K562 (cell line): ENCODE measurements at regions not wholly inside any gene's neighbourhood (a gene's known extent, or its start where the extent isn't known, plus 50 kb on each side); places are given as distances from the start of the nearest gene placed in this dataset.

ENCODE experiments used
- ATAC-seq: fragments of 200-7000 bp; cut with Tn5 transposase; 3 replicates; pipeline ENCODE4 v1.9.1; 2020; ENCODE audit warnings: moderate library complexity
- BruUV-seq: library from RNA; stranded (reverse); fragments of 400-500 nt; replicated peaks from 2 replicates; lab custom pipeline; 2021; lab: Mats Ljungman, UMichigan
- CTCF ChIA-PET: fragments of 300-600 bp; formaldehyde crosslinking; extraction: SDS; loops from one replicate; lab custom pipeline; 2021; ENCODE audit warnings: low intra/inter-chr PET ratio; lab: Yijun Ruan, JAX
- POLR2A ChIA-PET: fragments of 300-600, 350-650 bp; sonication (Branson Sonifier 250); formaldehyde crosslinking; extraction: SDS; loops from one replicate; lab custom pipeline; 2021; ENCODE audit warnings: antibody characterized with exemption, inconsistent platforms; lab: Yijun Ruan, JAX
- DNase-seq, 4 experiments: peaks; one replicate each; pipeline versions ENCODE4 v3.0.0 to v3.0.0-alpha.2; 2011 to 2018; ENCODE audit warnings: low spot score in 3 of 4, mixed read lengths in 3 of 4; ENCODE audit errors: extremely low read depth in 1 of 4
- FAIRE-seq: peaks from 2 replicates; lab custom pipeline; 2011; peaks lifted over from hg19 to GRCh38; lab: Jason Lieb, UNC
- H2AFZ ChIP-seq: 2 replicates; pipeline ENCODE4 v1.6.0; 2011; ENCODE audit warnings: low read depth, low read length, control low read depth, inconsistent platforms
- H3K27ac ChIP-seq: fragments of 200-600 bp; 3 replicates; pipeline ENCODE4 v1.8.0; 2011; ENCODE audit warnings: low read depth, mild to moderate bottlenecking, control low read depth, inconsistent platforms, low read length, moderate library complexity, mixed read lengths; ENCODE audit errors: extremely low read depth
- H3K27me3 ChIP-seq, 2 experiments: fragments of 300-600 bp in 1 of 2; 2 replicates in 1 of 2; 3 replicates in 1 of 2; pipeline versions ENCODE4 v1.6.0 to v1.8.0; 2011; ENCODE audit warnings: inconsistent platforms in 2 of 2, low read length in 2 of 2, mild to moderate bottlenecking in 1 of 2, mixed read lengths in 1 of 2, moderate library complexity in 1 of 2; ENCODE audit not compliant: control insufficient read depth in 2 of 2, insufficient read depth in 2 of 2
- H3K36me3 ChIP-seq: fragments of 300-600 bp; 3 replicates; pipeline ENCODE4 v1.8.0; 2011; ENCODE audit warnings: mild to moderate bottlenecking, low read length, inconsistent platforms; ENCODE audit not compliant: control insufficient read depth, insufficient read depth
- H3K4me1 ChIP-seq, 2 experiments: fragments of 200-600 bp in 1 of 2; replicated peaks in 1 of 2; 2 replicates in 1 of 2; 3 replicates in 1 of 2; pipeline versions ENCODE4 v1.5.1 to v1.8.0; 2011; ENCODE audit warnings: inconsistent platforms in 2 of 2, low read length in 2 of 2, mild to moderate bottlenecking in 1 of 2, mixed read lengths in 1 of 2, moderate library complexity in 1 of 2; ENCODE audit not compliant: control insufficient read depth in 2 of 2, insufficient read depth in 2 of 2
- H3K4me2 ChIP-seq: 2 replicates; pipeline ENCODE4 v1.6.1; 2011; ENCODE audit warnings: low read length, control low read depth, inconsistent platforms, mixed read lengths; ENCODE audit not compliant: insufficient read depth
- H3K4me3 ChIP-seq: fragments of 200-600 bp; sonication (generic), shearing (Covaris generic); 2 replicates; pipeline ENCODE4 v1.5.1; 2016; ENCODE audit warnings: control low read depth, inconsistent platforms
- H3K79me2 ChIP-seq: fragments of 200-600 bp; 3 replicates; pipeline ENCODE4 v1.8.0; 2011; ENCODE audit warnings: low read length, inconsistent platforms; ENCODE audit not compliant: control insufficient read depth, insufficient read depth
- H3K9ac ChIP-seq, 2 experiments: 2 replicates each; pipeline versions ENCODE4 v1.6.0 to v1.6.1; 2011; ENCODE audit warnings: low read depth in 2 of 2, low read length in 2 of 2, control low read depth in 1 of 2, inconsistent platforms in 1 of 2, mild to moderate bottlenecking in 1 of 2, mixed read lengths in 1 of 2; ENCODE audit not compliant: insufficient read depth in 1 of 2
- H3K9me1 ChIP-seq: one replicate; pipeline ENCODE4 v1.6.0; 2011; ENCODE audit warnings: inconsistent platforms, mild to moderate bottlenecking, low read length, moderate library complexity; ENCODE audit not compliant: control insufficient read depth, insufficient read depth
- H3K9me3 ChIP-seq: replicated peaks from 2 replicates; pipeline ENCODE4 v1.5.1; 2011; ENCODE audit warnings: low read depth, low read length, inconsistent platforms; ENCODE audit not compliant: control insufficient read depth, insufficient read depth
- H4K20me1 ChIP-seq: replicated peaks from 2 replicates; pipeline ENCODE4 v1.6.1; 2011; ENCODE audit warnings: low read length, inconsistent platforms, mixed read lengths; ENCODE audit not compliant: control insufficient read depth, insufficient read depth
- ARHGAP35 ChIP-seq: fragments of 450-650 bp; IDR thresholded peaks from 2 replicates; pipeline ENCODE4 v1.6.1; 2018; ENCODE audit not compliant: partially characterized antibody
- CEBPG ChIP-seq, 3 experiments: fragments of 200-800 bp in 1 of 3; sonication (Bioruptor generic) in 1 of 3; sonication (generic) in 1 of 3; formaldehyde crosslinking in 1 of 3; IDR thresholded peaks in 2 of 3; conservative IDR thresholded peaks in 1 of 3; 2 replicates each; pipeline versions ENCODE4 v1.6.1 to v1.8.0; 2016 to 2022; ENCODE audit warnings: missing compliant biosample characterization in 2 of 3, missing genetic modification characterization in 2 of 3, mild to moderate bottlenecking in 1 of 3, missing genetic modification reagents in 1 of 3
- CREM ChIP-seq: IDR thresholded peaks from 2 replicates; pipeline ENCODE4 v1.6.1; 2014; ENCODE audit warnings: antibody characterized with exemption, low read depth
- E2F3 ChIP-seq: fragments of 250-450 bp; sonication (Bioruptor Pico); IDR thresholded peaks from 2 replicates; pipeline ENCODE4 v1.4.0; 2020; ENCODE audit warnings: mild to moderate bottlenecking
- ERF ChIP-seq: fragments of 450-650 bp; formaldehyde crosslinking; IDR thresholded peaks from 2 replicates; pipeline ENCODE4 v1.4.0; 2020; ENCODE audit warnings: mild to moderate bottlenecking, mixed read lengths
- NFE2 ChIP-seq: IDR thresholded peaks from 2 replicates; pipeline ENCODE4 v1.6.1; 2014; ENCODE audit warnings: antibody characterized with exemption, low read depth
- PCBP2 ChIP-seq: fragments of 200-400 bp; formaldehyde crosslinking; IDR thresholded peaks from 2 replicates; pipeline ENCODE4 v1.6.1; 2018; ENCODE audit warnings: low read length, low read depth, mild to moderate bottlenecking, moderate library complexity; ENCODE audit not compliant: poor library complexity, severe bottlenecking
- SLC30A9 ChIP-seq: fragments of 250-450 bp; sonication (Bioruptor Pico); IDR thresholded peaks from 2 replicates; pipeline ENCODE4 v1.8.0; 2022; ENCODE audit warnings: mild to moderate bottlenecking, moderate library complexity
- SMARCA5 ChIP-seq: fragments of 450-650 bp; IDR thresholded peaks from 2 replicates; pipeline ENCODE4 v1.6.1; 2016
- SRF ChIP-seq, 2 experiments: fragments of 250-450, 450-650 bp in 1 of 2; sonication (Bioruptor Pico) in 1 of 2; sonication (generic) in 1 of 2; formaldehyde crosslinking; IDR thresholded peaks; 2 replicates each; pipeline versions ENCODE4 v1.5.0 to v1.5.1; 2020 to 2022; ENCODE audit warnings: mild to moderate bottlenecking in 1 of 2, missing genetic modification reagents in 1 of 2
- TCF7L2 ChIP-seq: fragments of 150-350 bp; IDR thresholded peaks from 2 replicates; pipeline ENCODE4 v1.6.1; 2016; ENCODE audit warnings: low read depth, mild to moderate bottlenecking, low read length, moderate library complexity
- ZFP30 ChIP-seq: fragments of 250-450 bp; sonication (Bioruptor Pico); IDR thresholded peaks from 2 replicates; pipeline ENCODE4 v1.8.0; 2022; ENCODE audit warnings: moderate library complexity, mild to moderate bottlenecking, inconsistent platforms, borderline replicate concordance
- ZNF174 ChIP-seq: fragments of 250-450 bp; sonication (Bioruptor Pico); IDR thresholded peaks from 2 replicates; pipeline ENCODE4 v1.4.0; 2020; ENCODE audit warnings: mild to moderate bottlenecking
- ZNF436 ChIP-seq: fragments of 250-450, 450-650 bp; sonication (Bioruptor Pico); formaldehyde crosslinking; IDR thresholded peaks from 2 replicates; pipeline ENCODE4 v1.7.0; 2020; ENCODE audit warnings: mild to moderate bottlenecking
- WGBS: fragments of 100-300 bp; shearing (Covaris generic); methylation state at CpG from one replicate; pipeline ENCODE4 v1.1.6; 2016; ENCODE audit warnings: low coverage, mixed read lengths; ENCODE audit not compliant: insufficient coverage; ENCODE audit errors: missing lambda C conversion rate; 5-methylcytosine and 5-hydroxymethylcytosine counted together
- in situ Hi-C: fragments of 300-500 bp; cut with MboI; formaldehyde crosslinking; loops from 4 replicates; pipeline ENCODE4 v1.15.0; 2018; ENCODE audit warnings: inconsistent platforms, mixed read lengths
- intact Hi-C: fragments of 100-400 bp; cut with micrococcal nuclease; formaldehyde crosslinking; loops from 2 replicates; pipeline ENCODE4 v1.14.2; 2022
- TF ChIP-seq, protein P1 (sequence below), 2 experiments: fragments of 450-650 bp in 1 of 2; sonication (generic) in 1 of 2; formaldehyde crosslinking; conservative IDR thresholded peaks; 2 replicates each; pipeline versions ENCODE4 v1.4.0 to v1.8.1; 2020 to 2022; ENCODE audit warnings: mild to moderate bottlenecking in 1 of 2, missing genetic modification reagents in 1 of 2
- TF ChIP-seq, protein P2 (sequence below): conservative IDR thresholded peaks from 2 replicates; pipeline ENCODE4 v1.6.1; 2011; ENCODE audit warnings: low read depth, mild to moderate bottlenecking, low read length; ENCODE audit not compliant: control insufficient read depth

DNA sequence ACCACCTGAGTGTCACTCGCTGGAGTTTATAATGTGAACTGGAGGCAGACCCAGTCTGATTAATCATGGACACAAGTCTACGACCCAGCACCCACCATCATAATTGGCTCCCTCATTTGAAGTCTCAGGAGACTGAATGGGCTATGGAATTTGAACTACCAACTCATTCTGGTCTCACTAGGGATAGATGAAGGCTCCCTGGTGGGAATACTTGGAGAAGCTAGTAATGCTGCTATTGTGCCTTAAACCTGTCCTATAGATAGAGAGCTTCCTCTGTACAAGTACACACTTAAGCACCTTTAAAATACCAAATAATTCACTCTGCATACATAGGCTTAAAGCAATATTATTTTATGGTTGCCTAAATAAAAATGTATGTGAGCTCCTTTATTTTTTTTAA lies 90.8 kb upstream of the SMARCAD1 start:
- Histone ChIP-seq H3K36me3 (no peaks in the 10 kb centered on the region), H3K9me3 (no peaks in the 10 kb centered on the region), H3K79me2 (no peaks in the 10 kb centered on the region), H2AFZ (no peak overlapping the region), H3K27me3 (no peaks in the 10 kb centered on the region), H3K9ac (no peak overlapping the region), H3K4me3 (no peak overlapping the region), H3K27ac (no peak overlapping the region)
- intact Hi-C loops (no loop called here), in situ Hi-C loops (no loop called here)
- FAIRE-seq: no peak
- no peak for ATAC-seq
- BruUV-seq: no TSS peak
- POLR2A ChIA-PET: no interaction called here
- CTCF ChIA-PET: no interaction called here
- TF ChIP-seq, protein P1, sequence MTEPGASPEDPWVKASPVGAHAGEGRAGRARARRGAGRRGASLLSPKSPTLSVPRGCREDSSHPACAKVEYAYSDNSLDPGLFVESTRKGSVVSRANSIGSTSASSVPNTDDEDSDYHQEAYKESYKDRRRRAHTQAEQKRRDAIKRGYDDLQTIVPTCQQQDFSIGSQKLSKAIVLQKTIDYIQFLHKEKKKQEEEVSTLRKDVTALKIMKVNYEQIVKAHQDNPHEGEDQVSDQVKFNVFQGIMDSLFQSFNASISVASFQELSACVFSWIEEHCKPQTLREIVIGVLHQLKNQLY (CRISPR knock-in tag; conservative IDR thresholded peaks at IDR 0.05): no peak
- TF ChIP-seq CEBPG (CRISPR knock-in tag; IDR thresholded peaks at IDR 0.05) (no peak), CEBPG (tag; conservative IDR thresholded peaks at IDR 0.05 in 1 of 2, IDR thresholded peaks at IDR 0.05 in 1 of 2) (no peak), ARHGAP35 (no peak), NFE2 (no peak), ZFP30 (CRISPR knock-in tag) (no peak), PCBP2 (no peak), E2F3 (CRISPR knock-in tag) (no peak), CREM (no peak), ERF (CRISPR knock-in tag) (no peak), SMARCA5 (no peak), SRF (CRISPR knock-in tag; IDR thresholded peaks at IDR 0.05) (no peak), ZNF174 (CRISPR knock-in tag) (no peak), SLC30A9 (CRISPR knock-in tag) (no peak), ZNF436 (CRISPR knock-in tag) (no peak), TCF7L2 (no peak)
- TF ChIP-seq, protein P2, sequence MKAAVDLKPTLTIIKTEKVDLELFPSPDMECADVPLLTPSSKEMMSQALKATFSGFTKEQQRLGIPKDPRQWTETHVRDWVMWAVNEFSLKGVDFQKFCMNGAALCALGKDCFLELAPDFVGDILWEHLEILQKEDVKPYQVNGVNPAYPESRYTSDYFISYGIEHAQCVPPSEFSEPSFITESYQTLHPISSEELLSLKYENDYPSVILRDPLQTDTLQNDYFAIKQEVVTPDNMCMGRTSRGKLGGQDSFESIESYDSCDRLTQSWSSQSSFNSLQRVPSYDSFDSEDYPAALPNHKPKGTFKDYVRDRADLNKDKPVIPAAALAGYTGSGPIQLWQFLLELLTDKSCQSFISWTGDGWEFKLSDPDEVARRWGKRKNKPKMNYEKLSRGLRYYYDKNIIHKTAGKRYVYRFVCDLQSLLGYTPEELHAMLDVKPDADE: no peak
- TF ChIP-seq, all 486 proteins: peak for 0
- Histone ChIP-seq H3K9me1 (no peaks in the 10 kb centered on the region), H3K4me2 (no peak overlapping the region), H3K4me1 (no peaks in the 10 kb centered on the region), H4K20me1 (no peaks in the 10 kb centered on the region)
- 0% methylated on average over 2 of the region's 2 CpGs for WGBS
- DNase-seq: no peak
